GM12872 (cell line): ENCODE measurements at regions not wholly inside any gene's neighbourhood (a gene's known extent, or its start where the extent isn't known, plus 50 kb on each side); places are given as distances from the start of the nearest gene placed in this dataset.

Source experiments
- TF ChIP-seq, protein P1 (sequence below): IDR thresholded peaks from 3 replicates; pipeline ENCODE4 v1.5.1; 2011; ENCODE audit warnings: low read depth, mild to moderate bottlenecking, low read length, moderate library complexity; ENCODE audit not compliant: insufficient read depth

DNA sequence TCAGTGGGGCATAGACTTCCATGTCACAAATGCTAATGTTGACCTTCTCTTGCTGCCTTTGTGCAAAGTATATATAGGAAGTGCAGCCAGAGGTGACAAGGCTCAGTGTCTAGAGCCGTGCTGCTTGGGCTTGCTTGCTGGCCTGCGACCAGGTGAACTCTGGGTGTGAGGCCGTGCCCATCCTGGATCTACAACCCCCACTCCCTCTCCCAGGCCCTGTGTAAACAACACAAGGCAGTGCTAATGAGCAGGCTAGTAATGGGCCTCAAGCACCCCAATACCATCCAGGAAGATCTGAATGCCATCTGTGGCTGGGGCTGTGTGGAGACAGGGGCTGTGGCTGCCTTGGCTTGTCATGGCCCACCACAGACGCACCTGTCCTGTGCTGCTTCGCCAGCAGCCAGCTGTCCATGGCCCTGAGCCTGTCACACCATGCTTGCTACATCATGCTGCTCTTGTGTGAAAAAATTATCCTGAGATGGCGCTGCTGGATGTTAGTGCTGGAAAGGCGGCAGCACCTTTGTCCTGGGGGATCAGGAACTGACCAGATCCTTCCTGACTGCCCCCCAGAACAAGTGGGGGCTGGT is 107.6 kb upstream of the ZNF92 start:
- TF ChIP-seq, protein P1, sequence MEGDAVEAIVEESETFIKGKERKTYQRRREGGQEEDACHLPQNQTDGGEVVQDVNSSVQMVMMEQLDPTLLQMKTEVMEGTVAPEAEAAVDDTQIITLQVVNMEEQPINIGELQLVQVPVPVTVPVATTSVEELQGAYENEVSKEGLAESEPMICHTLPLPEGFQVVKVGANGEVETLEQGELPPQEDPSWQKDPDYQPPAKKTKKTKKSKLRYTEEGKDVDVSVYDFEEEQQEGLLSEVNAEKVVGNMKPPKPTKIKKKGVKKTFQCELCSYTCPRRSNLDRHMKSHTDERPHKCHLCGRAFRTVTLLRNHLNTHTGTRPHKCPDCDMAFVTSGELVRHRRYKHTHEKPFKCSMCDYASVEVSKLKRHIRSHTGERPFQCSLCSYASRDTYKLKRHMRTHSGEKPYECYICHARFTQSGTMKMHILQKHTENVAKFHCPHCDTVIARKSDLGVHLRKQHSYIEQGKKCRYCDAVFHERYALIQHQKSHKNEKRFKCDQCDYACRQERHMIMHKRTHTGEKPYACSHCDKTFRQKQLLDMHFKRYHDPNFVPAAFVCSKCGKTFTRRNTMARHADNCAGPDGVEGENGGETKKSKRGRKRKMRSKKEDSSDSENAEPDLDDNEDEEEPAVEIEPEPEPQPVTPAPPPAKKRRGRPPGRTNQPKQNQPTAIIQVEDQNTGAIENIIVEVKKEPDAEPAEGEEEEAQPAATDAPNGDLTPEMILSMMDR, result no peak

DNA sequence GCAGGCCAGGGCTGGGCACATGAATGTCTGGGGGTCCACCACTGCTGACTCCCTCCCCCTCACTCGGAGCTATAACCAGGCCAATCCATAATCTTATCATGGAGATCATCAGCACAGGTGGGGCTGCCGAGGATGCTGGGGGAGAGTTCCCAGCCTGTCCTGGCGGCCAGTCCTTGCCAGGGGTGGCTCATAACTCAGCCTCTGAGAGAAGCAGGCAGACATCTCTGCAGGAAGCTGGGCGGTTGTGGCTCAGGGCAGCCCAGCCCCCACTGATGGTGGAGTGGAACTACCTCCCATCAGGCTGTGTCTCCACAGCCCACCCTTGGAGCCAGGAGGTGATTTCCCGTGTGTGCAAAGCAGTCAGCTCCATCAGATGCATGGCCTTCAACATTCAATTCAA is 109.4 kb upstream of the ZNF92 start:
- TF ChIP-seq, protein P1, result no peak

DNA sequence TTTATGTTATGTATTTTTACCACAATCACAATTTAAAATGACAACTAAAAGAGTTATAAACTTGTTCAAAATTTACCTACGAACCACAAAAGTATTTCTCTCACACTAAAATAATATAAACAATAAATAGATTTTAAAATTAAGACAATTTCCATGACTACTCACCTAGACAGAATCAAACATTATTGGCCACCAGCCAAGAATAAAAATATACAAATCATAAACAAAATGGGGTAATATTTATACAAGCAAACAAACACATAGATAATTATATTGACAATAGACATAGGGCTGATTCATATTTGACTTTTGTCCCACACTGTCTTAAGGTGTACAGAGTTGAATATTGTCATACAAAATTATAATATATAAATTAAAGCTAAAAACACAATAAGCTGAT is 119.6 kb upstream of the ZNF92 start:
- TF ChIP-seq, protein P1, result no peak

DNA sequence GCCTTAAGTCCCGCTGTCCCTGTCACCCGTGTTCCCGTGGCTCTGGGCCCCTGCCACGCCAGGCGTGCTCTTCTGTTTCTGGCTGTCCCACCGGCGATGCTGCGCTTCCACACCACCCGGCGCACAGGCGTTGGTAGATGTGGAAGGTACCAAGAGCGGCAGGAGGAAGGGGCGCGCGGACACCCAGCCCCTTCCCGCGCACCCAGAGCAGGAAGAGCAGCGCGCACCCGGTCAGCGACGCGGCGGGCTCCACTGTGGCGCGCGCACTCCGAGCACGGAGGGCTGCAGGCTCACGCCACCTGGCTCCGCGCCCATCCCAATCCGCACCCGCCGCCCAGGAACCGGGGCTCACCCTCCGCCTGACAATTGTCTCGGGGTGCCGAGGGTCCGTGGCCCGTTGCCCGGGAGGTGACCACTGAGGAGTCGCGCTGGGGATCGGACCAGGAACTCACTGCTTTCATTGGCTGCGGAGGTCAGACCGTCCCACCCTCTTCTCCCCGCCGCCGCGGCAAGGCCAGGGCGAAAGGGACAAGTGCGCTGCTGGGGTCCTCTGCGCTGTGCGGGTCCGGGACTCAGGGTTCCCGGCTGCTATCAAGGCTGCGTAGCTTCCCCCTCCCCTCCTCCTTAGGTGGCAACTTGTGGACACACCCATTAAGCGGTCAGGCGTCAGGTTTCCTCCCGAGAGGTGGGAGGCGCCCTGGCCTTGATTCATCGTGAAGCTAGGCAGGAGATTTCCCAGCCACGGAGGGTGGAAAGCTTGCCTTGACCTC is 121.6 kb upstream of the ZNF92 start:
- TF ChIP-seq, protein P1, result no peak

DNA sequence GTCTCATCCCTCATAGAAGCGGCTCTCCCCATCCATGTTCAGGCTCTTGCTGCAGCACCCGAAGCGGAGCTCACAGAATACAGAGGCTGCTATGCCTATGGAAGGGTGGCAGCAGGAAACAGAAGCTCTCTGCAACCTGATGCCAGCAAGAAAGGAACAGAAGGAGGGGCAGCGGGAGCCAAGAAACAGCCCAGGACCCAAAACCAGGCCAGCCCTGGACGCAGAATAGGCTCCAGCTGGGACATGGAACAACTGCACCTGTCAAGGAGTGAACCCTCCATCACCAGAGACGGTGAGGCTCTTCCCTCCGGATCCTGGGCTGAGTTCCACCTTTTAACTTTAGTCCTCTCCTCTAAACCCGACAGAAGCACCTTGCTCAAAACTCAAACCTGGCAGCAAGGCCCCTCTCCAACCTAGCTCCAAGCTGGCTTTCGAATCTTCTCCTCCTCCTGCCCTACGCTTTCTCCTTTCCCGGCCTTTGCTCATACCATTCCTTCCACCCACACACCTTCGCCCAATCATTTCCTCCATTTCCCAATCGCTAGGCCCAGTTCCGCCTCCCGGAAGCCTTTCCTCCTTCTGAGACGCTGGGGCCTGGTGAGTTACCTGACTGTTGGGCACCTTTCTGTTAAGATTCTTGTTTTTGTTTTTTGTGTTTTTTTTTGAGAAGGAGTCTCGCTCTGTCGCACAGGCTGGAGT is 122.8 kb upstream of the ZNF92 start:
- TF ChIP-seq, protein P1, result no peak

DNA sequence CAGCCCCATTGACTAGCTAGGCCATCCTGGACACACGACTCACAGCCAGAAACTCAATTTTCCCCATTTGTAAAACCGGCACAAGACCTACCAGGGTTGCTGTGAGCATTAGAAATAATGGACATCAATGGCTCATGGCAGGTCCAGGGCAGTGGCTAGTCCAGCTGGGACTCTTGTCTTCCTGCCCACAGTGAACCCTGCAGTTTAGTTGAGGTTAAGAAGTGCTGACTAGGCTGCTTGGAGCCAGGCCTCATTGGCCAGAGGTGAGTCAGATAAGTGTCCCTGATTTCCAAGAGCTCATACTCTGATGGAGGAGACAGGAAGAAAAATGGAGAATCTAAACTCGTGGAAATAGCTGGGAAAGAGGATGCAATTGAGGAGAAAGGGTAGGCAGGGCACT is 123.4 kb upstream of the ZNF92 start:
- TF ChIP-seq, protein P1, result no peak

DNA sequence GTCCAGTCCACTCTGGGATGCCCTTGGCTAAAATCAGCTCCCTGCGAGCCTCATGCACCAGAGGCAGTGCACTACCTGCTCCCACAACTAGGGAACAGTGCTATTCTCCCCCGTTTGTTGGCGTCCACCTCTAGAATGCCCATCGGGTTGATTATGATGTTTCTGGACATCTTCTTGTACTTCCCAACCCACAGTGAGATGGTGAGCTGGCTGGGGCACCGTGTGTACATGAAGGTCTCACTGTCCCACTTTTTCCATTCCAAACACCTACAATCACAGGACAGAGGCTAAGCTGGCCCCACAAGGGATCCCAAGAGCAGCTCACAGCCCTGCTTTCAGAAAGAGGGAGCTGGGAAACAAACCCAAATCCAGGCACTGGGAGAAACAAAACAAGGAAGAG is 126.2 kb upstream of the ZNF92 start:
- TF ChIP-seq, protein P1, result no peak
